K562 (cell line): ENCODE measurements at regions not wholly inside any gene's neighbourhood (a gene's known extent, or its start where the extent isn't known, plus 50 kb on each side); places are given as distances from the start of the nearest gene placed in this dataset.

ENCODE experiments used
- ATAC-seq: fragments of 200-7000 bp; cut with Tn5 transposase; 3 replicates; pipeline ENCODE4 v1.9.1; 2020; ENCODE audit warnings: moderate library complexity
- BruUV-seq: library from RNA; stranded (reverse); fragments of 400-500 nt; replicated peaks from 2 replicates; lab custom pipeline; 2021; lab: Mats Ljungman, UMichigan
- CTCF ChIA-PET: fragments of 300-600 bp; formaldehyde crosslinking; extraction: SDS; loops from one replicate; lab custom pipeline; 2021; ENCODE audit warnings: low intra/inter-chr PET ratio; lab: Yijun Ruan, JAX
- POLR2A ChIA-PET: fragments of 300-600, 350-650 bp; sonication (Branson Sonifier 250); formaldehyde crosslinking; extraction: SDS; loops from one replicate; lab custom pipeline; 2021; ENCODE audit warnings: antibody characterized with exemption, inconsistent platforms; lab: Yijun Ruan, JAX
- DNase-seq, 4 experiments: peaks; one replicate each; pipeline versions ENCODE4 v3.0.0 to v3.0.0-alpha.2; 2011 to 2018; ENCODE audit warnings: low spot score in 3 of 4, mixed read lengths in 3 of 4; ENCODE audit errors: extremely low read depth in 1 of 4
- FAIRE-seq: peaks from 2 replicates; lab custom pipeline; 2011; peaks lifted over from hg19 to GRCh38; lab: Jason Lieb, UNC
- H2AFZ ChIP-seq: 2 replicates; pipeline ENCODE4 v1.6.0; 2011; ENCODE audit warnings: low read depth, low read length, control low read depth, inconsistent platforms
- H3K27ac ChIP-seq: fragments of 200-600 bp; 3 replicates; pipeline ENCODE4 v1.8.0; 2011; ENCODE audit warnings: low read depth, mild to moderate bottlenecking, control low read depth, inconsistent platforms, low read length, moderate library complexity, mixed read lengths; ENCODE audit errors: extremely low read depth
- H3K27me3 ChIP-seq, 2 experiments: fragments of 300-600 bp in 1 of 2; 2 replicates in 1 of 2; 3 replicates in 1 of 2; pipeline versions ENCODE4 v1.6.0 to v1.8.0; 2011; ENCODE audit warnings: inconsistent platforms in 2 of 2, low read length in 2 of 2, mild to moderate bottlenecking in 1 of 2, mixed read lengths in 1 of 2, moderate library complexity in 1 of 2; ENCODE audit not compliant: control insufficient read depth in 2 of 2, insufficient read depth in 2 of 2
- H3K36me3 ChIP-seq: fragments of 300-600 bp; 3 replicates; pipeline ENCODE4 v1.8.0; 2011; ENCODE audit warnings: mild to moderate bottlenecking, low read length, inconsistent platforms; ENCODE audit not compliant: control insufficient read depth, insufficient read depth
- H3K4me1 ChIP-seq, 2 experiments: fragments of 200-600 bp in 1 of 2; replicated peaks in 1 of 2; 2 replicates in 1 of 2; 3 replicates in 1 of 2; pipeline versions ENCODE4 v1.5.1 to v1.8.0; 2011; ENCODE audit warnings: inconsistent platforms in 2 of 2, low read length in 2 of 2, mild to moderate bottlenecking in 1 of 2, mixed read lengths in 1 of 2, moderate library complexity in 1 of 2; ENCODE audit not compliant: control insufficient read depth in 2 of 2, insufficient read depth in 2 of 2
- H3K4me2 ChIP-seq: 2 replicates; pipeline ENCODE4 v1.6.1; 2011; ENCODE audit warnings: low read length, control low read depth, inconsistent platforms, mixed read lengths; ENCODE audit not compliant: insufficient read depth
- H3K4me3 ChIP-seq: fragments of 200-600 bp; sonication (generic), shearing (Covaris generic); 2 replicates; pipeline ENCODE4 v1.5.1; 2016; ENCODE audit warnings: control low read depth, inconsistent platforms
- H3K79me2 ChIP-seq: fragments of 200-600 bp; 3 replicates; pipeline ENCODE4 v1.8.0; 2011; ENCODE audit warnings: low read length, inconsistent platforms; ENCODE audit not compliant: control insufficient read depth, insufficient read depth
- H3K9ac ChIP-seq, 2 experiments: 2 replicates each; pipeline versions ENCODE4 v1.6.0 to v1.6.1; 2011; ENCODE audit warnings: low read depth in 2 of 2, low read length in 2 of 2, control low read depth in 1 of 2, inconsistent platforms in 1 of 2, mild to moderate bottlenecking in 1 of 2, mixed read lengths in 1 of 2; ENCODE audit not compliant: insufficient read depth in 1 of 2
- H3K9me1 ChIP-seq: one replicate; pipeline ENCODE4 v1.6.0; 2011; ENCODE audit warnings: inconsistent platforms, mild to moderate bottlenecking, low read length, moderate library complexity; ENCODE audit not compliant: control insufficient read depth, insufficient read depth
- H3K9me3 ChIP-seq: replicated peaks from 2 replicates; pipeline ENCODE4 v1.5.1; 2011; ENCODE audit warnings: low read depth, low read length, inconsistent platforms; ENCODE audit not compliant: control insufficient read depth, insufficient read depth
- H4K20me1 ChIP-seq: replicated peaks from 2 replicates; pipeline ENCODE4 v1.6.1; 2011; ENCODE audit warnings: low read length, inconsistent platforms, mixed read lengths; ENCODE audit not compliant: control insufficient read depth, insufficient read depth
- C11orf30 ChIP-seq: fragments of 450-650 bp; IDR thresholded peaks from 2 replicates; pipeline ENCODE4 v1.6.1; 2016; ENCODE audit warnings: low read depth, mild to moderate bottlenecking
- CBX1 ChIP-seq: sonication (generic); IDR thresholded peaks from 2 replicates; pipeline ENCODE4 v1.6.1; 2016; ENCODE audit warnings: antibody characterized with exemption, low read depth, mild to moderate bottlenecking
- MAFF ChIP-seq: IDR thresholded peaks from 2 replicates; pipeline ENCODE4 v1.6.1; 2012; ENCODE audit warnings: low read length, improper control_type of control experiment
- MAFG ChIP-seq: fragments of 450-650 bp; conservative IDR thresholded peaks from 2 replicates; pipeline ENCODE4 v1.6.1; 2016; ENCODE audit warnings: missing genetic modification characterization, missing compliant biosample characterization
- MAFK ChIP-seq: IDR thresholded peaks from 2 replicates; pipeline ENCODE4 v1.6.1; 2011; ENCODE audit warnings: low read length, improper control_type of control experiment
- NCOR1 ChIP-seq: fragments of 450-650 bp; IDR thresholded peaks from 2 replicates; pipeline ENCODE4 v1.6.1; 2016; ENCODE audit warnings: mild to moderate bottlenecking, moderate library complexity
- NFE2 ChIP-seq: IDR thresholded peaks from 2 replicates; pipeline ENCODE4 v1.6.1; 2014; ENCODE audit warnings: antibody characterized with exemption, low read depth
- RBM34 ChIP-seq: fragments of 200-400 bp; formaldehyde crosslinking; IDR thresholded peaks from 2 replicates; pipeline ENCODE4 v1.6.1; 2018; ENCODE audit warnings: low read length, borderline replicate concordance; ENCODE audit not compliant: insufficient read depth
- RFX7 ChIP-seq: fragments of 250-450 bp; sonication (Bioruptor Pico); IDR thresholded peaks from 2 replicates; pipeline ENCODE4 v1.5.1; 2021; ENCODE audit warnings: mild to moderate bottlenecking
- ZBTB2 ChIP-seq: fragments of 450-650 bp; IDR thresholded peaks from 2 replicates; pipeline ENCODE4 v1.6.1; 2016; ENCODE audit warnings: antibody characterized with exemption
- ZNF316 ChIP-seq: fragments of 450-650 bp; IDR thresholded peaks from 2 replicates; pipeline ENCODE4 v1.6.1; 2016
- ZNF699 ChIP-seq: fragments of 250-450 bp; sonication (Bioruptor Pico); IDR thresholded peaks from 2 replicates; pipeline ENCODE4 v1.8.0; 2021; ENCODE audit warnings: mild to moderate bottlenecking, moderate library complexity; ENCODE audit not compliant: insufficient replicate concordance
- WGBS: fragments of 100-300 bp; shearing (Covaris generic); methylation state at CpG from one replicate; pipeline ENCODE4 v1.1.6; 2016; ENCODE audit warnings: low coverage, mixed read lengths; ENCODE audit not compliant: insufficient coverage; ENCODE audit errors: missing lambda C conversion rate; 5-methylcytosine and 5-hydroxymethylcytosine counted together
- in situ Hi-C: fragments of 300-500 bp; cut with MboI; formaldehyde crosslinking; loops from 4 replicates; pipeline ENCODE4 v1.15.0; 2018; ENCODE audit warnings: inconsistent platforms, mixed read lengths
- intact Hi-C: fragments of 100-400 bp; cut with micrococcal nuclease; formaldehyde crosslinking; loops from 2 replicates; pipeline ENCODE4 v1.14.2; 2022

GRCh38 chr7:41238851-41239331 lies 464.0 kb downstream of the INHBA start:
- intact Hi-C loops = no loop called here
- WGBS = 0% methylated on average over 1 of the region's 1 CpG
- Histone ChIP-seq H3K36me3 (no peaks in the 10 kb centered on the region), H3K4me3 (no peak overlapping the region), H3K9ac (no peak overlapping the region), H3K27me3 (no peaks in the 10 kb centered on the region), H4K20me1 (no peaks in the 10 kb centered on the region), H3K4me2 (no peak overlapping the region), H3K27ac (no peak overlapping the region), H3K4me1 (no peaks in the 10 kb centered on the region), H2AFZ (no peak overlapping the region), H3K9me1 (no peaks in the 10 kb centered on the region), H3K9me3 (no peaks in the 10 kb centered on the region), H3K79me2 (no peaks in the 10 kb centered on the region)
- BruUV-seq = no TSS peak
- TF ChIP-seq ZNF316 (peak; percentile 68), CBX1 (no peak), RFX7 (CRISPR knock-in tag) (no peak), NFE2 (no peak), ZNF699 (CRISPR knock-in tag) (no peak), MAFF (peak; percentile 80), ZBTB2 (no peak), C11orf30 (peak; percentile 47; the same call in 1 of the 2 replicates), NCOR1 (no peak), RBM34 (no peak), MAFK (peak; percentile 79), MAFG (peak; percentile 66)
- no peak for DNase-seq
- no peak for ATAC-seq
- FAIRE-seq = no peak
- ChIA-PET CTCF (no interaction called here), POLR2A (no interaction called here)
- in situ Hi-C loops = no loop called here
